CD4-positive, alpha-beta T cell (primary cell): ENCODE measurements at regions not wholly inside any gene's neighbourhood (a gene's known extent, or its start where the extent isn't known, plus 50 kb on each side); places are given as distances from the start of the nearest gene placed in this dataset.
"Not testable (repeated sequence)": the region's sequence is repeated elsewhere in the genome, so short reads cannot be mapped to it uniquely, and the experiment has no call there.

ENCODE experiments used
- ATAC-seq: fragments of 200-7000 bp; cut with Tn5 transposase; one replicate; pipeline ENCODE4 v1.10.0; 2022; ENCODE audit warnings: mild to moderate bottlenecking; ENCODE audit not compliant: poor library complexity
- CTCF ChIA-PET: fragments of 350-600 bp; sonication (Branson Sonifier 250); formaldehyde crosslinking; loops from one replicate; lab custom pipeline; 2021; ENCODE audit warnings: antibody characterized with exemption, inconsistent platforms; lab: Charles Lee
- POLR2A ChIA-PET: fragments of 350-600 bp; sonication (Branson Sonifier 250); formaldehyde crosslinking; loops from one replicate; lab custom pipeline; 2021; ENCODE audit warnings: antibody characterized with exemption, inconsistent platforms; lab: Charles Lee
- DNase-seq, 14 experiments: peaks; one replicate each; pipeline ENCODE4 v3.0.0-alpha.2; 2013 to 2020; ENCODE audit warnings: mixed read lengths in 2 of 14
- H3K27ac ChIP-seq, 2 donors: one replicate each; pipeline versions ENCODE4 v1.5.1 to v1.7.0; 2013; ENCODE audit warnings: low read length in 2 of 2, low read depth in 1 of 2, mild to moderate bottlenecking in 1 of 2
- H3K27me3 ChIP-seq, 2 experiments: 1 replicate in 1 of 2; 2 replicates in 1 of 2; pipeline versions ENCODE4 v1.6.1 to v1.7.0; 2013; ENCODE audit warnings: low read length in 2 of 2, control low read depth in 1 of 2, mild to moderate bottlenecking in 1 of 2, moderate library complexity in 1 of 2; ENCODE audit not compliant: insufficient read depth in 2 of 2, control insufficient read depth in 1 of 2
- H3K36me3 ChIP-seq: one replicate; pipeline ENCODE4 v1.6.1; 2013; ENCODE audit warnings: low read length, control low read depth; ENCODE audit not compliant: insufficient read depth
- H3K4me1 ChIP-seq: one replicate; pipeline ENCODE4 v1.6.1; 2013; ENCODE audit warnings: low read length, control low read depth; ENCODE audit not compliant: insufficient read depth
- H3K4me3 ChIP-seq: one replicate; pipeline ENCODE4 v1.5.1; 2013; ENCODE audit warnings: mild to moderate bottlenecking, low read length, moderate library complexity
- H3K9me3 ChIP-seq, 2 experiments: 1 replicate in 1 of 2; 2 replicates in 1 of 2; pipeline versions ENCODE4 v1.6.1 to v1.7.0; 2013; ENCODE audit warnings: low read length in 2 of 2, mild to moderate bottlenecking in 2 of 2, control low read depth in 1 of 2, moderate library complexity in 1 of 2; ENCODE audit not compliant: control insufficient read depth in 1 of 2, insufficient read depth in 1 of 2
- H3K27ac Mint-ChIP-seq: one replicate; pipeline ENCODE4 v1.8.0; 2020; ENCODE audit warnings: mixed read lengths
- H3K27me3 Mint-ChIP-seq: one replicate; pipeline ENCODE4 v1.8.0; 2021; ENCODE audit warnings: mixed read lengths
- H3K36me3 Mint-ChIP-seq: one replicate; pipeline ENCODE4 v1.8.0; 2021; ENCODE audit warnings: low read depth, mixed read lengths
- H3K4me1 Mint-ChIP-seq: one replicate; pipeline ENCODE4 v1.8.0; 2021; ENCODE audit warnings: low read depth, mixed read lengths
- H3K4me3 Mint-ChIP-seq: one replicate; pipeline ENCODE4 v1.8.0; 2020; ENCODE audit warnings: mild to moderate bottlenecking, mixed read lengths
- H3K9me3 Mint-ChIP-seq: one replicate; pipeline ENCODE4 v1.8.0; 2020; ENCODE audit warnings: mixed read lengths
- intact Hi-C, 2 experiments: fragments of 100-400 bp; cut with DNase I in 1 of 2; cut with micrococcal nuclease in 1 of 2; formaldehyde crosslinking; loops; one replicate each; pipeline versions ENCODE4 v1.15.1 to v1.9.0; 2023 to 2025; cut with DNase I, micrococcal nuclease
- TF ChIP-seq, protein P1 (sequence below): fragments of 200-600 bp; IDR thresholded peaks from one replicate; pipeline ENCODE4 v1.8.0; 2022; ENCODE audit warnings: antibody characterized with exemption, mild to moderate bottlenecking

DNA sequence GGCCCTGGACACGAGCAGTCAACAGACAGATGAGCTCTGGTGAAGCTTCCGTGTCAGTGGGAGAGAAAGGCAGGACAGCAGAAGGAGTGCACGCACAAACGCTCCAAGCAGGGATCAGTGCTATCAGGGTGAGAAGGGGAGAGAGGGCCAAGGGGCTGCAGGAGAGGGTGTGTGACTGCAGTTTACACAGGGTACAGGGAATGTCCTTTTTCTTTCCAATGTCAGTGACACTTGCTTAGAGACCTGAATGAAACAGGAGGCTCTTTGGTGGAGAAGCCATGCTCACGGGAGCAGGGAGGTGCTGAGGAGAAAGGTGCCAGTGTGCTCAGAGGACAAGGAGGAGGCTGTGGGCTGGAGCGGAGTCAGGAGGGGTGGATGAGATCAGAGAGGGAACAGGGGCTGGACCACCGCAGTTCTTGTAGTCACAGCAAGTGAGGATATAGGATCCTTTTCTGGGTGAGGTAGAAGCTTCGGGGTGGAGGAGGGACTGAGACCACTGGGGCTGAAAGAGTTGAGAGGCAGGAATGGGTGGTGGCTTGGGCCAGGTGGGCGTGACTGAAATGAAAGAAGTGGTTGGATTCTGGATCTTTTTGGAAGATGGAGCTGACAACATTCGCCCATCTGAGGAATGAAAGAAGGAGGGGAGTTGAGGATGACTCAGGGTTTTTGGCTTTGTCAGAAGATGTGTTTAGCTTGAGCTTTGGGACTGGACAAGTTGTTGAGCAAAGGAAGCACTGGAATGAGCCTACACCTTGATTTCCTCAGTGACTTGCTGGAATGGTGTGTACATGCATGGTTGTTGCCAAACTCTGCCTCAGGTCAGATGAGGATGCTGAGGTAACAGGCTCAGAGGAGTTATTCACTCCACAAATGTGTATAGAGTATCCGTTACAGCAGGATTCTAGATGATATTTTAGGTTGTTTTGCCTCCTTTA is 87.9 kb downstream of the ADAMTS15 start:
- ChIA-PET CTCF (no interaction called here), POLR2A (no interaction called here)
- no peak for ATAC-seq

DNA sequence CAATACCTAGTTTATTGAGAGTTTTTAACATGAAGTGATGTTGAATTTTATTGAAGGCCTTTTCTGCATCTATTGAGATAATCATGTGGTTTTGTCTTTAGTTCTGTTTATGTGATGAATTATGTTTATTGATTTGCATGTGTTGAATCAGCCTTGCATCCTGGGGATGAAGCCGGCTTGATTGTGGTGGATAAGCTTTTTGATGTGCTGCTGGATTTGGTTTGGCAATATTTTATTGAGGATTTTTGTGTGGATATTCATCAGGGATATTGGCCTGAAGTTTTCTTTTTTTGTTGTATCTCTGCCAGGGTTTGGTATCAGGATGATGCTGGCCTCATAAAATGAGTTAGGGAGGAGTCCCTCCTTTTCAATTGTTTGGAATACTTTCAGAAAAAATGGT is 91.2 kb downstream of the ADAMTS15 start:
- DNase-seq, ATAC-seq: not testable (repeated sequence)

More for the DNA sequence above, 87.9 kb downstream of the ADAMTS15 start:
- no peaks in the 10 kb centered on the region for H3K4me1 Mint-ChIP-seq
- H3K36me3 ChIP-seq, result no peaks in the 10 kb centered on the region
- no peaks in the 10 kb centered on the region for H3K4me1 ChIP-seq
- H3K4me3 Mint-ChIP-seq, result no peak overlapping the region
- H3K4me3 ChIP-seq, result no peak overlapping the region
- H3K27me3 Mint-ChIP-seq, result peaks cover 6% of the 10 kb centered on the region
- intact Hi-C loops, result no loop called here
- no peaks in the 10 kb centered on the region for H3K27me3 ChIP-seq
- no peak overlapping the region for H3K27ac Mint-ChIP-seq
- DNase-seq, result no peak
- no peaks in the 10 kb centered on the region for H3K36me3 Mint-ChIP-seq
- TF ChIP-seq, protein P1, sequence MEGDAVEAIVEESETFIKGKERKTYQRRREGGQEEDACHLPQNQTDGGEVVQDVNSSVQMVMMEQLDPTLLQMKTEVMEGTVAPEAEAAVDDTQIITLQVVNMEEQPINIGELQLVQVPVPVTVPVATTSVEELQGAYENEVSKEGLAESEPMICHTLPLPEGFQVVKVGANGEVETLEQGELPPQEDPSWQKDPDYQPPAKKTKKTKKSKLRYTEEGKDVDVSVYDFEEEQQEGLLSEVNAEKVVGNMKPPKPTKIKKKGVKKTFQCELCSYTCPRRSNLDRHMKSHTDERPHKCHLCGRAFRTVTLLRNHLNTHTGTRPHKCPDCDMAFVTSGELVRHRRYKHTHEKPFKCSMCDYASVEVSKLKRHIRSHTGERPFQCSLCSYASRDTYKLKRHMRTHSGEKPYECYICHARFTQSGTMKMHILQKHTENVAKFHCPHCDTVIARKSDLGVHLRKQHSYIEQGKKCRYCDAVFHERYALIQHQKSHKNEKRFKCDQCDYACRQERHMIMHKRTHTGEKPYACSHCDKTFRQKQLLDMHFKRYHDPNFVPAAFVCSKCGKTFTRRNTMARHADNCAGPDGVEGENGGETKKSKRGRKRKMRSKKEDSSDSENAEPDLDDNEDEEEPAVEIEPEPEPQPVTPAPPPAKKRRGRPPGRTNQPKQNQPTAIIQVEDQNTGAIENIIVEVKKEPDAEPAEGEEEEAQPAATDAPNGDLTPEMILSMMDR, result no peak
- H3K9me3 ChIP-seq, result no peaks in the 10 kb centered on the region
- no peak overlapping the region for H3K27ac ChIP-seq
- H3K9me3 Mint-ChIP-seq, result no peaks in the 10 kb centered on the region

DNA sequence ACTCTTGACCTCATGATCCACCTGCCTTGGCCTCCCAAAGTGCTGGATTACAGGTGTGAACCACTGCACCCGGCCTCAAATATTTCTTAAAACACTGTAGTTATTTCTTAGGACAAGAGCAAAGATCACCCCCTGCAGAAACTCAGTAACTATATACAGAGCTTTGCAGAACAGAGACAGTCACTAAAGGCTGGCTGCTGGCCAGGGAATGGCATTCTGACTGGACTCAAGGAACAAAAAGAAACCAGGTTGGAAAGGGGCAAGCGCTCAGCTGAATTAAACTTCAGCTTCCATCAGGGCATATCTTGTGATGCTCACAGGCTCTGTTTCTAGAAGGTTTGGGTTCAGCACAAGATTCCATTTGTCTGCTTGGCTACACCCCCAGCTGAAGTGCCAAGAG is 95.8 kb downstream of the ADAMTS15 start:
- ChIA-PET POLR2A (no interaction called here), CTCF (no interaction called here)
- H3K27ac ChIP-seq, result no peak overlapping the region
- Mint-ChIP-seq H3K4me1 (no peaks in the 10 kb centered on the region), H3K27ac (no peak overlapping the region), H3K27me3 (peaks cover 30% of the 10 kb centered on the region), H3K9me3 (no peaks in the 10 kb centered on the region), H3K36me3 (no peaks in the 10 kb centered on the region), H3K4me3 (no peak overlapping the region)
- H3K9me3 ChIP-seq, result no peaks in the 10 kb centered on the region
- H3K27me3 ChIP-seq, result peaks cover 3 to 7% of the 10 kb centered on the region in 2 experiments
- DNase-seq (no peak), ATAC-seq (no peak)
- no peak overlapping the region for H3K4me3 ChIP-seq
- H3K4me1 ChIP-seq, result no peaks in the 10 kb centered on the region
- intact Hi-C loops, result no loop called here
- TF ChIP-seq, protein P1, result no peak
- no peaks in the 10 kb centered on the region for H3K36me3 ChIP-seq

More for the DNA sequence above, 91.2 kb downstream of the ADAMTS15 start:
- POLR2A ChIA-PET, H3K4me1 Mint-ChIP-seq, intact Hi-C loops, H3K36me3 ChIP-seq, H3K27ac ChIP-seq, H3K36me3 Mint-ChIP-seq, H3K4me3 Mint-ChIP-seq, H3K4me3 ChIP-seq, H3K9me3 Mint-ChIP-seq, H3K9me3 ChIP-seq, H3K4me1 ChIP-seq, H3K27ac Mint-ChIP-seq, CTCF ChIA-PET, H3K27me3 ChIP-seq: not testable (repeated sequence)
- peaks cover 17% of the 10 kb centered on the region for H3K27me3 Mint-ChIP-seq
